Fibroblast of pulmonary artery (primary cell): ENCODE measurements at regions not wholly inside any gene's neighbourhood (a gene's known extent, or its start where the extent isn't known, plus 50 kb on each side); places are given as distances from the start of the nearest gene placed in this dataset.

Experiments used
- DNase-seq: peaks from one replicate; pipeline ENCODE4 v3.0.0-alpha.2; 2010; ENCODE audit warnings: low read depth
- H3K4me3 ChIP-seq: replicated peaks from 2 replicates; pipeline ENCODE4 v1.5.1; 2011; ENCODE audit warnings: low read depth, mild to moderate bottlenecking, control low read depth, low read length, moderate library complexity
- TF ChIP-seq, protein P1 (sequence below): IDR thresholded peaks from 2 replicates; pipeline ENCODE4 v1.5.1; 2011; ENCODE audit warnings: mild to moderate bottlenecking, control low read depth, low read length, inconsistent platforms; ENCODE audit errors: missing control alignments

DNA sequence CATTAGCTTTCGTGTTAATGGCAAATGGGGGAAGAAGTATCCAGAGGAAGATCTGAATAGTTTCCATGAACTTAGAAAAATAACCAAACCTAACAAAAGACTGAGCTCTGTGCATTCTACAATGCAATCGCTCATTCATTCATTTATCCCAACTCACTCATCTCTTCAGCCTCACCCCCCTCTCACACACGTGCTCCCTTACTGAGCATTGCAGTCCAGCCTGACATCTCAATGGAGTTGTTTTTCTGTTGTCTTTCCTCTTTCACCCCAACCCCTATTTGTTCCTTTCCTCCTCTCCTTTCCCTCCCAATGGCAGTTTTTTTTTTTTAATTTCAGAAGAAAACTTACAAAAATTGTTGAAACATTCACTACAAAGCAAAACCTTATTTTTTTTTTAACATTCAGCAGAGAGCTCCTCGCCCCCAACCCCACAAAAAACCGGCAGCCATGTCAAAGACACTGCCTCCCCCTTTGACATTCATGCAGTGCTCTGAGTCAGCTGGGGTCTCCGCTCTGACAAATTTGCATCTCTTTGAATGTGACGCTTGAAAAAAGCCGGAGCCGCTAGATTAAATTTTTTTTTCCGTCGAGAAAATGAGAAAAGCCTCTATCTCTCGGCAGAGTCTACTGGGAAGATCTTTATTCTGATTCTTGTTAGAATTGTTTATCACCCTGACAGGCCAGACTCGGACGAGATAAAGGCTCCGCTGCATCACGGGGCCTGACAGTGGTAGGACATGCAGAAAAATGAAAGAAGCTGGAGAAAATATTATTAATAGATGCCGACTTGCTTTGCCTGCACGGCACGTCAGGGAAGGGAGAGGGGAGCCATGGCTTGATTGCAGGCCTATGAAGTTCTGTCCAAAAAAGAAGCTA, 775.6 kb downstream of the VRK1 start:
- no peak for DNase-seq
- TF ChIP-seq, protein P1, sequence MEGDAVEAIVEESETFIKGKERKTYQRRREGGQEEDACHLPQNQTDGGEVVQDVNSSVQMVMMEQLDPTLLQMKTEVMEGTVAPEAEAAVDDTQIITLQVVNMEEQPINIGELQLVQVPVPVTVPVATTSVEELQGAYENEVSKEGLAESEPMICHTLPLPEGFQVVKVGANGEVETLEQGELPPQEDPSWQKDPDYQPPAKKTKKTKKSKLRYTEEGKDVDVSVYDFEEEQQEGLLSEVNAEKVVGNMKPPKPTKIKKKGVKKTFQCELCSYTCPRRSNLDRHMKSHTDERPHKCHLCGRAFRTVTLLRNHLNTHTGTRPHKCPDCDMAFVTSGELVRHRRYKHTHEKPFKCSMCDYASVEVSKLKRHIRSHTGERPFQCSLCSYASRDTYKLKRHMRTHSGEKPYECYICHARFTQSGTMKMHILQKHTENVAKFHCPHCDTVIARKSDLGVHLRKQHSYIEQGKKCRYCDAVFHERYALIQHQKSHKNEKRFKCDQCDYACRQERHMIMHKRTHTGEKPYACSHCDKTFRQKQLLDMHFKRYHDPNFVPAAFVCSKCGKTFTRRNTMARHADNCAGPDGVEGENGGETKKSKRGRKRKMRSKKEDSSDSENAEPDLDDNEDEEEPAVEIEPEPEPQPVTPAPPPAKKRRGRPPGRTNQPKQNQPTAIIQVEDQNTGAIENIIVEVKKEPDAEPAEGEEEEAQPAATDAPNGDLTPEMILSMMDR: no peak
- H3K4me3 ChIP-seq: no peak overlapping the region

DNA sequence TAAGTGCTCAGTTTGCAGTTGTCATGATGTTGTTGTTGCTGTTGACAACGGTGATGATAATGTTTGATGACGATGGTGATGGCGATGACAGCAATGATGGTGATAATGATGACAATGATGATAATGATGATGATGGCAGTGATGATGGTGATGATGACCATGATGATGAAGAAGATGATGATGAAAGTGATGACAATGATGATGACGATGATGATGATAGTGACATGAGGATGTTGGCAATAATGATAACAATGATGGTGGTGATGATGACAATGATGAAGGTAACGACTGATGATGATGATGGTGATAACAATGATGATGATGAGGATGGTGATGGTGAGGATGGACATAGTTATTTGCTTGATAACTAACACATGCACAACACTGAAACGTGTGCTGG, 778.5 kb downstream of the VRK1 start:
- TF ChIP-seq, protein P1: no peak
- no peak overlapping the region for H3K4me3 ChIP-seq
- no peak for DNase-seq

DNA sequence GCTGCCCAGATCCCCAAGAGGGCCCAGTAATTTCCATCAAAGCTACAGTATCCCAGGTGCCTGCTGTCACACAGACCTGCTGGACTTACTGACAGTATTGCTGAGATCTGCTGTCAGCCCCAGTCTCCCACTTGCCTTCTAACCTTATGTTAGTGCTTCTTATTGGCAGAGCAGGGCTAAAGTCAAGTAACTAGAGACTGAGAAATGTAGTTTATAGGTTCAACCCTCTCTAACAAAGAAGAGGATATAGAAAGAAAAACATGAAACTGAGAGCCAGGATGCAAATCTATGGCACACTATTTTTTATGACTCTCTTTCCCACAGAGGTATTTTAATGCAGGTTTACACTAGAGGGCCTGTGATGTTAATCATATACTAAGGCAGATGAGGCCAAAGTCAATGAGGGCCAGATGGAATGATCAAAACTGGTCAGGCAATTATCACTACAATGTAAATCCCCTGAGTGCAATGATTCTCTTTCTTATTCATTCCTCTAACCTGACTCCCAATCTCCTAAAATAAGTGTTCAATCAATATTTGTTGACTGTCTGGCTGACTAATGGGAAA, 781.9 kb downstream of the VRK1 start:
- TF ChIP-seq, protein P1: no peak
- H3K4me3 ChIP-seq: no peak overlapping the region
- no peak for DNase-seq

DNA sequence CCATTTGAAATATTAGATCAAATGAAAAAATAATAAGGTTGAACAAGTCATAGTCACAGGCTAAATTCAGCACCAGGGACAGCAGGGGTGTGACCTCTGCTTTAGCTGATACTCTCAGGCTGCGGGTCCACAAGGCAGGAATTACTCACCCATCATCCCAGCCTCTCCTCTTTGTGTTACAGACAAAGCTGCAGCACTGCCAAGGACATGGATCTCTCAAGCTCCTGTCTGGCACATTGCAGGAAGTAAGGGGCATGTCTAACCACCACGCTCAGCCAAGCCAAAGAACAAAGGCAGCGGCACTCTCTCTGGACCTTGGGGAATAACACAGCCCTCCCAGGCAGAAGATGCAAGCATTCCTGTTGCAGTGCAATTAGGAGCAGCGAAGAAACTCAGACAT, 783.8 kb downstream of the VRK1 start:
- no peak overlapping the region for H3K4me3 ChIP-seq
- TF ChIP-seq, protein P1: no peak
- no peak for DNase-seq

DNA sequence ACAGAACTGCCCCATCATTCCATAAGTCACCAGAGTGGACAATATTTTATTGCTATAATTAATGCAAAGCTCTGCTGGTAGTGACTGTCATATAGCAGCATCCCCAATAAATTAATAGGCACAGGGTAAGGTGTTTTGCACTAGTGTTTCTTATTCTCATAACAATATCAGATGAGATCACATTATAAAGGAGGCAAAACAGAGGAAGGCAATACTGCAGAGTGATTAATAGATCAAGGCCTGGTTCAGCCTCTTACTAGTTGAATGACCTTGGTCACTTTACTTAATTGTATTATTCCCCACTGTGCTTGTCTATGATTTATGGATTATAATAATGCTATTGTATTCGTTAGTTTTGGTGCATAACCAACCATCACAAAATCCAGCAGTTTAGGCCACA, 784.8 kb downstream of the VRK1 start:
- DNase-seq: no peak
- H3K4me3 ChIP-seq: no peak overlapping the region
- TF ChIP-seq, protein P1: no peak

DNA sequence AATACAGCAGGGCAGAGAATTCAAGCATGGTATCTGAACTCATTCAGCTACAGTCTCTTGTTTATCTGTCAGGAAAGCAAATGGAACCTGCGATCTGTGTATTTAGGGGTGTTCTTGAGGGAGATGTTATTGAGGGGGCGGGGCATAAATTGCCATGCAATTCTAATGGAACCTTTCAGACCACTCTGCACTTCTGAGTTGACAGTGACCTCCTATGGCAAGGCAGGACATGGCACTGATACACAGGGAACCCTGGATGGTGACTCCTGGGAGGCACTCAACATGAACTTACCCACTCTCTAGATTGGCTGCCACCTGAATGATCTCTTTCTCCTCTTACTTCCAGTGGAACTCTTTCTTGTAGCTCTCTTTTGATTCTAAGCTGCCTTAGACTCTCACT, 787.3 kb downstream of the VRK1 start:
- H3K4me3 ChIP-seq: no peak overlapping the region
- DNase-seq: no peak
- TF ChIP-seq, protein P1: no peak
